Stimulated activated CD4-positive, alpha-beta T cell treated with anti-CD3 and anti-CD28 coated beads, TNF-alpha, amount 100 ng/mL, for 4 hours (primary cell): ENCODE measurements at regions not wholly inside any gene's neighbourhood (a gene's known extent, or its start where the extent isn't known, plus 50 kb on each side); places are given as distances from the start of the nearest gene placed in this dataset.

Source experiments
- DNase-seq, 3 experiments: peaks; one replicate each; pipeline ENCODE4 v3.0.0-alpha.2; 2020; ENCODE audit warnings: low read depth in 3 of 3

DNA sequence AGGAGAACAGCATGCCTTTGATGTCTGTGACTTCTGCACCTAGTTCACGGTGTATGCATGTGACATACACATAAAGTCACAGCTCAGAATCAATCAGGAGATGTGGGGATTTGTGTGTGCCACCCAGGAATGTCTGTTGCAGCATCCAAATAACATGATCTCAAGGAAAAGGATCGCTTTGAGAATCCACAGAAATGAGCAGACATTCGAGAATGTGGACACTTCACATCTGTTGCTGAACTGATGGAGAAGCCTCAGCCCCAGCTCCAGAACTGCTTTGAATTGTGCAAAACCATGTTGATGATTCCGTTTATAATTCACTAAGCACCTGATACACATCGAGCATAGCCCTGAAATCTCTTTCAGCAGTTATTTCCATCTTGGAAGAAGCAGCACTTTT is 208.6 kb downstream of the CMPK2 start:
- no peak for DNase-seq

DNA sequence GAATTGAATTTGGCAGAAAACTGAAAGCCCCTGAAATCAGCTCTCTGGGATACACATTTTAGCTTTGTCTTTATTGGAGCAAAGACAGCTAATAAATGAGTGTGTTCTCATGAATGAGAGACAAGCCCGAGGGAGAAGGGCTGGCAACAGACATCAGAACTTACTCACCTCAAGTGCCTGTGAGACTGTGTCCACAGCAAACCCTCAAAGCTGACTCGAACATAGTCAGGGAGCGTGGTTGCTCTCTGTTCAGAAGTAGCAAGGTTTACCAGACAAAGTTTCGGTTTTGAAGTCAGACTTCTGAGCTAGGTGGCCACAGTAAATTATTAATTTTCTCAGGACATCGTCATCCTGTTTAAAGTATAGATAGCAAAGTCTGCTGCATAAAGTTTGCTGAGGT is 207.9 kb downstream of the CMPK2 start:
- DNase-seq: no peak

DNA sequence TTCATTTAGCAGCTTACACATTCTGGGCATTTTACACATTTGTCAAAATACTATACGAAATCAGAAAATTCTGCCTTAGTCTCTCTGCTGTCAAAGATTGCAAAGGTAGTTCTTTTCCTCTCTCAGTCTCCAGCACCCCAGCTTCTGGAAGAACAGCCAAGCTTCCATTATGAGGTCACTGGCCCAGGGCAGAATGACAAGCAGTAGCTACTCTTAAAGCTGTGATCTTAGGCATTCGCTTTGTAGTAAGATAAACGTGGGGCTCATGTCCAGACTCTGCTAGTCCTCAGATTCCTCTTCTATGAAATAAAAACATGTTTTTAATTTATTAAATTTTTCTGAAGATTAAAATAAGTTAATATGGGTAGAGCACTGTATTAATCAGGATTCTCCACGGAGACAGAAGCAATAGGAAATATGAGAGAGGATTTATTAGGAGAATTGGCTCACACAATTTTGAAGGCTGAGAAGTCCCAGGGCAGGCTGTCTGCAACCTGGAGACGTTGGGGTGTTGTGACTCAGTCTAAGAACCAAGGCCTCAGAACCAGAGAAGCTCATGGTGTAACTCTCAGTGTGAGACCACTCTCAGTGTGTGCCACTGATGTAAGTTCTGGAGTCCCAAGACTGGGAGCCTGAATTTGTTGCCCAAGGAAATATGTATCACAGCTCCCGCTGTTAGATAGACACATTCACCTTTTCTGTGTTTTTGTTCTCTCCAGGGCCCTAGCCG is 201.2 kb downstream of the CMPK2 start:
- no peak for DNase-seq

DNA sequence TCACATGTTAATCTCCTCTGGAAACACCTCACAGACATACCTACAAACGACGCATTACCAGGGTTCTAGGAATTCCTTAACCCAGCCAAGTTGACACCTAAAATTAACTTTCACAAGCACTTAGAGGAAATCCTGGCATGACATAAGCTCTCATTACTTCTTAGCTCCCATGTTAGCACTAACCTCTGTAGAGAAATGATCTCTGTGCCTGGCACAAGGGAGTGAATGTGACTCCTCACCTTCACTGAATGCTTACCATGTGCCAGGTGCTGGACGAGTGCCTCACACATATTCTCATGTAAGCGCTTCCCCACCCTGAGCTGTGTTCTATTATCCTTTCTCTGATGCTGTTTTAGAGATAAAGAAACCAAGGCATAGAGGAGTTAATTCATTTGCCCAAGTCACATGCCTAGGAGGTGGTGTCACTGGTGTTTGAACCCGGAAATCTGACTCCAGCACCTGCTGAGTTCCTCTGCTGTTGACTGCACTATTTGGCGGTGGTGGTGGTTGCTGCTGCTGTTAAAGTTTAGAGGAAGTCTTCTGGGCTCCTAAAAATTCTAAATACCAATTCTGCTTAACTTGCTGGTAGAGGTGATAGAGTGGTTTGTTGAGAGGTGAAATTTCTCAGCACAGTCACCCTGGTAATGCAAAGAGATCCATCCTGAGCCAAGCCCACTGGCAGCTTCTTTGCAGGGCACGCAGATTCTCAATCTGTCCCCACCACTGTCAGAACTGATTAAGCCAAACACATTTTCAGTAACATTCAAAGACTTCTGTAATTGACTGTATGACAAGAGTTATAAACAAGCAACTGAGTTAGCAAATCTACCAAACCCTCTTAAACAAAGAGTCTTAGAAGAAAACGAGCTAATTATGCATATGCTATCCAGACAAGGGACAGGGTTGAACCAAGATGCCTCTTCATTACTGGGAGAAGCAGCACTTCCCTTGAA is 200.3 kb downstream of the CMPK2 start:
- no peak for DNase-seq

DNA sequence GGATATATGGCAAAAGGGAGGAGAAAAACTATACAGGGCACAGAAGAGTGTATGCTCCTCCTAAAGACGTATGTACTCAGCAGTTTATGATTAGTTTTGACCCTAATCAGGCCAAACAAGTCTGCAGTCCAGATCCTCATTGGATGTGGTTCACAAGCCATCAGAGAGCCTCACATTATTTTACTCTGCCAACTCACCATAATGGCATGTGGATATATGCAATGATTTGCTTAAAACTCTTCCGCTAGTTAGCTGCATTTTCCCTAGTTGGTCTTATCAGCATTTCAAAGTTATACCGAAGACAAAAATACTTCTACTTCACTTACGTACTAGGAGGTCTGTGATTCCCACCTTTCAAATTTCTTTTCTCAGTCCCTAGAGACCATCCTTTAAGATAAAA is 198.4 kb downstream of the CMPK2 start:
- DNase-seq: no peak

DNA sequence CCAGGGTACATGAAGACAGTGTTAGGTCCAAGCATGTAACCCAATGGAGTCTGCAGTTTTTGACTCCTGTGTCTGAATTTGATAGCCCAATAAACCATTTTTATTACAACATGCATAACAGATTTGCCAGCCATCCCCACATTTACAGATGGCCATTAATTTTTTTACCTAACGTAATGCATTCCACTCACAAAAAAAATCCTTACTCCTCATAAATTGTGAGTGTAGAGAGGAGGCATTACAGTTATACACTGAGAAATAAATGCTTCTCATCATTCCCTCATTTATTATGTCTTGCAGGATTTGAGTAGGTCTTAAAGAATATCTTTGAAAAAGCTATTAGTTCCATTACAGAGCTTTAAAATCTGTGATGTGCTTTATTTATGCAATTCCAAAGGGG is 193.8 kb downstream of the CMPK2 start:
- no peak for DNase-seq

DNA sequence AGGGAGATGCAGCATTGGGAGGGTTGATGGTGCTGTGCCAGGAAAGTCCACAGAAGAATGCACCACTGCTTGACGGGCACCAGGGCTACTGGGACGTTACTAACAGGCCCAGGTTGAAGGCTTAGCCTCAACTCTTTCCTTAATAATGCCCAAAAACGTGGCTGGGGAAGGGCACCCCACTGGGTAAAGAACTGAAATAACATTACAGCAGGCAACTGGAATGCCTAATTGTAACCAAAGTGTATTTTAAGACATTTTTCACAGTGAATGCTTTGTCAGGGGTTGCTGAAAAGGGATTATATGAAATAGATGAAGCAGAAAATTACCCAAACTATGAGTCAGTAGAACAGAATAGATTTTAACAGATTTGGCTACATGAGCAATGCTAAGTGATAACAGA is 191.3 kb downstream of the CMPK2 start:
- DNase-seq: no peak

DNA sequence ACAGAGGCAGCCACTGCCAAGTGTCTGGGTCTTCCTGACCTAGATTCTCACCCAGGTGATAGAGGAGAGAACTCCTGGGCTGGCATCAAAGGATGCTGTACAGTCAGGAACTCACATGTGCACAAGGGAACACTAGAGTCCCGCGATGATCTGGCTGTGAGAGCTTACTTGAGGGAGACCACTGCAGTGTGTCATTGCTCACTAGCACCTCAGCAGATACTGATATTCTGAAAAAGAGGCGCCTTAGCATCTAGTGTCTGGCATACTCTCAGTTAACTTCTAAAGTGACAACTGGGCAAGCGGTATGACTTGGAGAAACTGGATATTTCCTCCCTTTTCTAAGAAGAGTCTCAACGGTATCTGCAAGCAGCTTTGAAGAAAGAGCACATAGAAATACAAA is 189.9 kb downstream of the CMPK2 start:
- no peak for DNase-seq

DNA sequence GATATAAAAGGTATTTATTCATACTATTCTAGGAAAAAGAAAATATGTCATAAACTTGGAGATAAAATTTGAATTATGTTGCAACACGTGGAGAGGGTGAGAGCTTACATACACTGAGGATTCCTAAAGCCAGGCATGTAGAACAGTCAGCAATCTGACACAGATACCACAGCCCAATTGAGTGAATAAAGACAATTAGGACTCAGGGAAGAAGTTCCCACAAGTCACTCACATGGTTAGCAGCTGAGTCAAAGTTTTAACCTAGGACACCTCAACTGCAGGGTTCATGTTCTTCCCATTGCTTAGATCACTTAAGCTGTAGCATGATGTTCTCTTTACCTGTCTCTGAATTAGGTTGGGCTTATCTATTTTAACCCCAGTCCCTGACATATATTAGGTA is 189.5 kb downstream of the CMPK2 start:
- no peak for DNase-seq

DNA sequence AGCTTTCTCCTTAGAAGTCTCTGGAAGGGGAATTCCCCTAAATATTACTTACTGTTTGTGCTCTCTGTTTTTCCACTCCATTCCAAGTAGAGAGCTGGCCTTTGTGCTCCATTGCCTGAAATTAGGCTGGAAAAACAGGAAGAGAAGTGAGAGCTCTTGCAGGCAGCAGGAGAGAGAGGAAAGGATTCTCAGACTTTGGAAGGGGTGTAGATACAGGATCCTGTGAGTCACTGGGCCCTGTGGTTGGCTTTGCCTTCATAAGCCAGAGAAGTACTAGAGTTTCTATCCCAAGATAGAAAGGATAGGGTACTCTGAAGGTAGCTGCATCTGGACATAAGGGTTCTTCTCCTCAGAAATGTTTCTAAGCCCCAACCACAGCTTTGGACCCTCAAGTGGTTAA is 188.9 kb downstream of the CMPK2 start:
- DNase-seq: no peak

DNA sequence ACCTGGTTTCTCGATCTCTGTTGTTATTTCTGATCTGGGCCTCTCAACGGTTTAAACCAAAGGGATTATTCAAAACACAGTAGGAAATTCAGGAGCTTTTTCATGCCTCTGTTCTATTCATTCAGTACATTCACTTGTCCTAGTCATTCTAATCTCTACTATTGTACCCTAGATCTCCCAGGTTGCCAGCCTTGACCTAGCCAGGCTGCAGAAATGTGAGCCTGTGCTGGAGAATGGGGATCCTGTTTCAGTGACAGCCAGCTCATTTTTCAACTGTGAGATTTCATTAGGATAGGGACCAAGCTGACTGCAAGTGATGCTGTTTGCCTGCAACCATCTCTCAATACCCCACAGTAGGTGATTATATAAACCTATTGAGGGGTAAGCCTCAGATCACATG is 186.2 kb downstream of the CMPK2 start:
- no peak for DNase-seq

DNA sequence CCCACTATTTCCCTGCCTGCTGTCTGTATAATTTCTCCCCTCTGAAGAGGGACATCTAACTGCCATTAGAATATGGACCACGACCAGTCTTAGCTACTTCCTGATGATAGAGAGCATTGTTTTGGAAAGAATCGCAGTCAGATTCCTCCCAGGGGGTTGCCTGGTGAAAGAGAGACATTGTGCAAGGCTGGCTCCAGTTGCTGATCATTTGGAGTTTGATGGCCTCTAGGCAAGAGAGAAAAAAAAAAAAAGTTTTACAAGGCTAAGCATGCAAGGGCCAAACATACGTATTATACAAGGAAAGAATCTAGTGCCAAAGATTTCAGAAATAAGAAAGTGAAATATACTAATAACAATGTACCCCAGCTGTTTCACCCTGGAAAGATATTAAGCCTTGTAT is 182.2 kb downstream of the CMPK2 start:
- DNase-seq: no peak

DNA sequence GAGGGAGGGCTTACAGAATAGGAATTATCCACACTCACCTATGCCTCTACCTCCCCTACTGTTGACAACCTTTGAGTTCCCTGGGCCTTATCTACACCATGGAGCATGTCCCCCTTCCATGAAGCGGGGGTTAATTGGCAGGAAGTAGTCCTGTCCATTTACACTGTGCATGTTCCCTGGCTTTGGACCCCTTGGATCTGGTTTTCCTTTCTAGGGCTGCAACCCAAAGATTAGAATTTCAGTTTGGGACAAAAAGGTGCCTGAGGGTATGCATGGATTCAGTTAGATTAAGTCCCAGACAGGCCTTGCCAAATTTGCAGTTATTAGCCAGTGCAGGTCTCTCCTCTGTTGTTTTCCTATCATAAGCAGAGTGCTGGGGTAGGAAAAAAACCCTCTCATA is 180.3 kb downstream of the CMPK2 start:
- no peak for DNase-seq

DNA sequence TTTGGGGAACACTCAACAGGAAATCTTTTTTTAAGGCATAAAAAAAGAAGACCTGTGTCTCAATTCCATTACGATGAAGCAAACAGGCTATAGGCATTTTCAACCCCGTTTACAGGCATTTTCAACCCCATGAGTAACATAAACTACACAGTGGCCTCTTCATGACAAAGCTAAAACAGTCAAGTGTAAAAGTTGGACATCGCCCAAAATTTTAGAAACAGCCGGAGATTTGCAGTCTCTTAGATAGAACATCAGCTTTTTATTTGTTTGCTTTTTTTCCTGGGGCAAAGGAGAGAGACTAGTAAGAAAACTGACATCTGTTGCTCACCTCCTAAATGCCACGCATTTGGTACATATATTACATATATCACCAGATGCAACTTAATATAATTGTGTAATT is 173.7 kb downstream of the CMPK2 start:
- DNase-seq: no peak

DNA sequence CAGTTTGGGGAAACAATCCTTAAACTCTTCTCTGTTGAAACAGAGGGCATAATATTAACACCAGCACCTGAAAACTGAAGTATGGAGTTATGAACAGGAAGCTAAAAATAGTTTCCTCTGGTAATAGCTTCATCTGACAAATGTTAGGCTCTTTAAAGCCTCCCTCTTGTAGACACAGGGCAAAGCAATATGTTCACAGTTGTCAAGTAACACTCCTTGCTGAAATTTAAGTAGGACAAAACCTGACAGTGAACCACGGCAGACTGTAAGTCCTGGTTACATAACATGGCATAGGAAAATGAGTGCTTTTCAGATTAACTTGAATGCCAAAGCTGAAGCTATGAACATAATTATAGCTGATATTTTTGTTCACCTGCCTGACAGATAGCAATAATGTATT is 172.9 kb downstream of the CMPK2 start:
- no peak for DNase-seq

DNA sequence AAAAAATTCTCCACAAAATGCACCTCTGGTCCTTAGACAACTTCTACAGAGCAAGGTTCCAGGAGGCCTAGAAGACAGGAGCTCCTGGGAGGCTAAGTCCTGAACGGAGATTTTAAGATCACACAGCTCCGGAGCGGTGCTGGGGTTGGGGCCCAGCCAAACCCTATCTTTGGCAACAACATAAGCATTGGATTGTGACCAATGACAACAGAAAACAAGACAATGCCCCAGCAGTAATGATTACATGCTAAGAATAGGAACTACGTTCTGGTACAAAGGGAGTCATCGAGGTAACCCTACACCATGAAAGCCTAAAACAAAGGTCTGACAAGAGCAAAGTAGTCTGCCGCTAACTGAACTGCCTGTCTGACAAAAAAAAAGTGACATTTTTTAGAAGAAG is 171.2 kb downstream of the CMPK2 start:
- DNase-seq: no peak

DNA sequence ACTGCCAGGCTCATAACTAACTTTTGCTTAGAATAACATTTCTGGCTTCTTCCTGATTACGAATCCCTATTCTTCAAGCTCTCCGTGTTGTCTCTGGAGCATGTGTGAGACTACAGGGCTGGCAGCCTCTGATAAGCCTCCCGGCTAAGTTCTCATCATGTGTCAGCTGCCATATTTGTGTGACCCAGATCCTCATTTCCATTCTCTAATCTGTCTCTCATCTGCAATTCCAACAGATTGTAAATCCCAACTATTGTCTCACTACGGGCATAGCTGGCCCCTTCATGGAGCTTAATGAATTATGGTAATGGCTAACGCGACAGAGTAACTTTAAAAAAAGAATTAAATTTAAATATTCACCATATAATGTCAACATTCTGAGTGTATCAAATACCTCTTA is 165.4 kb downstream of the CMPK2 start:
- no peak for DNase-seq

DNA sequence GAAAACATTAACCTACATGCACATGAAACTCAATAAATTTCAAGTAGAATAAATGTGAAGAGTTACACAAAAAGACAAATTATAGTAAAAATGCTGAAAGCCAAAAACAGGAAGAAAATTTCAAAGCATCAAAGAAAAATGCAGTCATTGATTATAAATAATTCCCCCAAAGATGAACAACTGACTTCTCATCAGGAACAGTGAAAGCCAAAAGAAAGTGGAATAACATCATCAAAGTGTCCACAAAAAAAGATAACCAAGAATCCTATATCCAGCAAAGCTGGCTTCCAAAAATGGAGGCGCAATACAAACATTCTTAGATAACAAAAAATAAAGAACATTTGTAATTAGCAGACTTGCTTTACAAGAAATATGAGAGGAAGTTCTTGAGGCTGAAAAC is 161.6 kb downstream of the CMPK2 start:
- DNase-seq: no peak

DNA sequence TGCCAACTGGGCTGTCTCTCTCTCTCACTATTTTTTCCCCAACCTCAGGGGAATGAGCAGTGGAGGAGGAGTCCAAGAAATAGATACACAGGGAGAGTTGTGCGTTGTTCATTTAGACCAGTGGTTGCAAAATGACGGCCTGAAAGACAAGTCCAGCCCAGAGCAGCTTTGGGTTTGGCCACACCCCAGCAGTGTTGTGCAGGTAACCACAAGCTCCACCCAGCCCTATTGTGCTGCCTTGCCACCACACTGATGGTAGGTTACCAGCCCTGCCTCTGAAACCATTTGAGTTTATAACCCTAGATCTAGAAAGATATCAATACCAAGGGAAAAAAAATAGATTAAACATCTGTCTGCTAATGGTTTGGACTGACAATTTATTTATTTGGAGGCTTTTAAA is 144.3 kb downstream of the CMPK2 start:
- no peak for DNase-seq

DNA sequence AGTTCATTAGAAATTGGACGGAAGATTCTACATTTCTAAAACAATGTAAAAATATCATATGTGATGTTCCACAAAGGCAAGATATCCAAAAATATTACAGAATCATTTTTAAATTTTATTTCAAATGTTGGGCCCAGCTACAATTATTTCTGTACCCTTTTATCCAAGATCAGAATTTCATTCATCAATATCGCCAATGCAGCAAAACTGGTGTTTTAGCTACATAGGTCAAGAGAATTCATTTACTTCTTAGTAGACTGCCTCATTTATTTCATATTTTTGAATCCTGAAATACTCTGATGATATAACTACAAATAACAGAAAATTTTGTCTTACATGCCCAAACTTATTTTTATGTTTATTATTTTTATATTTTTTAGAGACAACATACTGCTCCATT is 143.1 kb downstream of the CMPK2 start:
- DNase-seq: no peak

DNA sequence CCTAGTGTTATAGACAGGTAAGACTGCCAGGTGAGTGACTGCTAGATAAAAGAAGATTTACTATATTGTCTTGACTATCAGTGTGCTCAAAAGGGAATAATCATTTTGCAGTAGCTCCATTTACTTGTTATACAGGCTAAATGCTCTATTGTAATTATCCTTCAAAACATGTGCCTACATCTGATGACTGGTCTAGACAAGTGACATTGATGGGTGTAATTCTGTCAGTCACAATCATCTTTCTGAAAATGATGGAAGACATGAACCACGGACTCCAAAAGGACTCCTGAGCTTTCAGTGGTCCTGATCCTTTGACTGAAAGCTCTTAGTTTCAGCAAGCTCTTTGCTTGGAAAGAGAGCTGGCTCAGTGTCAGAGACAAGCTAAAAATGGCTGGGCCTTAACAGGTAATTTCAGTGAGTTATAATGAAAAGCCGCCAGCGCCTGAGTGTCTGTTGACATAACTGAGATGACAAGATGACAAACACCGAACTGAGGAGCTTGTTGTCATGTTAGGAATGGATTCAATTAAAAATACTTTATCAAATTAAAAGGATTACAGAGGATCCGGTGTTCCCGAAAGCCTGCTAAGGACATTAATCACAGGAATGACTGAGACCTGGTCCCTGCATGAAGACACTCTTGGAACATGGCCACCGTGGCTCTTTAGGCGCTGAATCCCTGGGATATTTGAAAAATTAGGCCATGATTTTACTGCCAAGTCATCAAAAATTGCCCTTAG is 141.7 kb downstream of the CMPK2 start:
- no peak for DNase-seq

DNA sequence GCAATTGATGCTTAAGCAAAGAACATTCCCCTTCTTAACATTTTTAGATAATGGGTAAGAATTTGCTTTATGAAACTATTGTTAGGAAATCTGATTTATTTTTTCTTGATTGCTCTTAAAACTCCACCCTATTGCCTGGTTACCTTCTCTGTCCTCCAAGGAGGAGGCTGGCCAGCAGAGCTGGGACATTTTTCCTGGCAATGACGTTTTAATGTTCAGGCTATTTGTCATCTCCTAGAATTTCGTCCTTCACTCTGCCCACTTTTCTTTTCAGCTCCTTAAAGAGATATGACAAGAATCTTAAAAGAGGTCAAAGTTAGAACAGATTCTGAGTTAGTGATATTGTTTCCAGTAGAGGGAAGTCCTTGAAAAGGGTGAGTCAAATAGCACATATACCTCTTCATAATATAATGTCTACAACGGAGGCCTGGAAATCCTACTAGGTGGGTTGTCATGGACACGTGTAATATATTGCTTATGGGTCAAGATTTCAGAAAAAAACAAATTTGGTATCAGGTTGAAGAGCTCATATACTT is 141.0 kb downstream of the CMPK2 start:
- DNase-seq: no peak
